Activated CD8-positive, alpha-beta memory T cell treated with anti-CD3 and anti-CD28 coated beads, Interleukin-2, amount 10 ng/mL, durations not matched to agents 7 days and 5 days (primary cell): ENCODE measurements at regions not wholly inside any gene's neighbourhood (a gene's known extent, or its start where the extent isn't known, plus 50 kb on each side); places are given as distances from the start of the nearest gene placed in this dataset.

Experiments
- ATAC-seq: fragments of 150-1000 bp; cut with Tn5 transposase; one replicate; pipeline ENCODE4 v1.10.0; 2021; ENCODE audit warnings: moderate library complexity
- CTCF ChIA-PET: fragments of 350-600 bp; sonication (Branson Sonifier 250); formaldehyde crosslinking; loops from one replicate; lab custom pipeline; 2021; ENCODE audit warnings: antibody characterized with exemption; lab: Charles Lee
- DNase-seq: peaks from one replicate; pipeline ENCODE4 v3.0.0-alpha.2; 2020
- H3K27ac Mint-ChIP-seq: one replicate; pipeline ENCODE4 v1.8.0; 2021; ENCODE audit warnings: mild to moderate bottlenecking, mixed read lengths
- H3K27me3 Mint-ChIP-seq: one replicate; pipeline ENCODE4 v1.8.0; 2021; ENCODE audit warnings: mixed read lengths
- H3K36me3 Mint-ChIP-seq: one replicate; pipeline ENCODE4 v1.8.0; 2021; ENCODE audit warnings: mild to moderate bottlenecking, mixed read lengths
- H3K4me1 Mint-ChIP-seq: one replicate; pipeline ENCODE4 v1.8.0; 2021; ENCODE audit warnings: mixed read lengths
- H3K4me3 Mint-ChIP-seq: one replicate; pipeline ENCODE4 v1.8.0; 2021; ENCODE audit warnings: mild to moderate bottlenecking, moderate library complexity, mixed read lengths
- H3K9me3 Mint-ChIP-seq: one replicate; pipeline ENCODE4 v1.8.0; 2022; ENCODE audit warnings: low read depth, mixed read lengths

DNA sequence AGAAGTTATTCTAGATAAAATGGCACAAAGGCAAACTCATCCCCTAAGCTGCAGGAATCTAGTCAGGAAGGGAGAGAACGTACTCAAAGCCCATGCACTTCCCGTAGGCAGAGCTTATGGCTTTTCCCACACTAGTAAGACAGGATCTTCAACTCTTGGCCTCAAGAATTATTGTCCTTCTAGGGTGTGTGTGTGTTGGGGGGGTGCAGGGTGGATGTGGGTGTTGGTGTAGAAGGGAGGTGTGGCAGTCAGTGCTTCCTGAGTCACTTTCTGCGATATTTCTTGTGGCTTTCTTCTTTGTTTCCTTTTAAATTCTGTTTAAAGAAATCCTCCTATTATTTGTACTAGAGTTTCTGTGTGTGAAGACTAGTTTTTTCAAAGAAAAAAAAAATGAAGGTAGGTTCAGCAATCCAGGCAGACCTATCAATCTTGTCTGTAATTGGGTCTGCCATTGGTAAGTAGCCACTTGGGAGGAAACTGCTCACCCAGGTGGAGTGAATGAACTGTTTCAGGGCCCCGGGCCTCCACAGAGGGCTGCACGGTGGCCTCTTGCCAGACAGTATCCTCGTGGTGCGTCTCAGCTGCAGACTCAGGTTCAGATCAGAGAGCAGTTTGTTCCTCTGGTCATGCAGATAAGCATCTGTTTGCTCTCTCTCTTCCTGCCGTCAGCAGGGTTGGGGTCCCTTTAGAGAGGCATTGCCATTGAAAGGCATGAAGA, 131.9 kb downstream of the NPR3 start:
- CTCF ChIA-PET: no interaction called here
- no peak for DNase-seq
- no peak for ATAC-seq
- Mint-ChIP-seq H3K27ac (no peak overlapping the region), H3K9me3 (no peaks in the 10 kb centered on the region), H3K4me3 (no peak overlapping the region), H3K27me3 (no peaks in the 10 kb centered on the region), H3K4me1 (no peaks in the 10 kb centered on the region), H3K36me3 (no peaks in the 10 kb centered on the region)

DNA sequence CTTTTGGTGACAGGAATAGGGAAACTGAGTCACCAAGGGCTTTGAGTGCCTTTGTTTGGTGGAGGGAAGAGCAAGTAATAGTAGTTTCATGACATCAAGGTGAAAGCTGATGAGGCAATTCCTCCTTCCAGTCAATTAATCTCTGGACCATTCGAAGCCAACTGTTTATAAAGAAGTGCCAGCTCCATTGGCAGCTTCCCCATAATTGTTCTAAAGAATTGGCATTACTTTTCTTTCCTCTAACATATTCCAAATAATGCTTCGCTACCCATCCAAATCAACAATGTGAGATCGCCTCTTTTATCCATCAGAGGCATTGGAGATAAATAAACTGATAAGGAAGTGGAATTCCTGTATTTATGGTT, 132.4 kb downstream of the NPR3 start:
- H3K9me3 Mint-ChIP-seq: no peaks in the 10 kb centered on the region
- no peak overlapping the region for H3K4me3 Mint-ChIP-seq
- H3K27me3 Mint-ChIP-seq: no peaks in the 10 kb centered on the region
- DNase-seq (no peak), ATAC-seq (no peak)
- no peaks in the 10 kb centered on the region for H3K4me1 Mint-ChIP-seq
- H3K36me3 Mint-ChIP-seq: no peaks in the 10 kb centered on the region
- CTCF ChIA-PET: no interaction called here
- H3K27ac Mint-ChIP-seq: no peak overlapping the region

DNA sequence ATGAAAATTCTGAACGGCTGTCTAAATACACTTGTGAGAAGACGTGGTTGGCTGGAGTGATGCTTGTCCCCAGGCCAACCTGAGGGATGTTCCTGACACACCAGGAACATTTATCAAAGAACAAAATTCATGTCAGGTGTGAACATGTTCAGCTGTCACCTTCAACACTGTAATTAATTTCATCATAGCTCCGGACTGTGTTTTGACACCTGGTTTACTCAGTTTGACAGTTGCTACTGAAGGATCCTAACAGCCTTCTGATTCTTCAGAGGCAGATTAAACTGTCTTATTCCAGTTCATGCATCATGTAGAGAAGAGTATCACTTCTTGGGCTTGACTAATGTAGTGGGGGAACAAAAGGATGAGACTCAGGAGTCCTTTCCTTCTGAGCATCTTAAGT, 134.1 kb downstream of the NPR3 start:
- Mint-ChIP-seq H3K27ac (no peak overlapping the region), H3K4me1 (no peaks in the 10 kb centered on the region), H3K4me3 (no peak overlapping the region), H3K9me3 (no peaks in the 10 kb centered on the region), H3K36me3 (no peaks in the 10 kb centered on the region), H3K27me3 (no peaks in the 10 kb centered on the region)
- no peak for ATAC-seq
- CTCF ChIA-PET: no interaction called here
- no peak for DNase-seq

DNA sequence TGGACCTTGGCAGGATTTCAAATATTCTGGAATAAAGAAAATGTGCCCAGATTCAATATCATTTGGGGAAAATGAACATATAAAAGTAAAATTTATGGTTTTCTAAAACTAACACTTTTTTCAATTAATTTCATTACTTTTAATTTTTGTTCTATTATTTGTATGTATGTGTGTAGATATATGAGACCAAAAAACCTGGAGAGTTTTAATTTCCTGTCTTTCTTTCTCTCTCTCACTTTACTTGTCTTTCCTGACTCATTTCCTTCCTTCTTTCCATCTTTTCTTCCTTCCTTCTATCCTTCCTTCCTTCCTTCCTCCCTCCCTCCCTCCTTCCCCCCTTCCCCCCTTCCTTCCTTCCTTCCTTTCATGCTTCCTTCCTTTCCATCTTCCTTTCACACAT, 137.0 kb downstream of the NPR3 start:
- no peaks in the 10 kb centered on the region for H3K9me3 Mint-ChIP-seq
- ATAC-seq (no peak), DNase-seq (no peak)
- H3K27ac Mint-ChIP-seq: no peak overlapping the region
- no peak overlapping the region for H3K4me3 Mint-ChIP-seq
- H3K4me1 Mint-ChIP-seq: no peaks in the 10 kb centered on the region
- H3K27me3 Mint-ChIP-seq: no peaks in the 10 kb centered on the region
- CTCF ChIA-PET: no interaction called here
- H3K36me3 Mint-ChIP-seq: no peaks in the 10 kb centered on the region

DNA sequence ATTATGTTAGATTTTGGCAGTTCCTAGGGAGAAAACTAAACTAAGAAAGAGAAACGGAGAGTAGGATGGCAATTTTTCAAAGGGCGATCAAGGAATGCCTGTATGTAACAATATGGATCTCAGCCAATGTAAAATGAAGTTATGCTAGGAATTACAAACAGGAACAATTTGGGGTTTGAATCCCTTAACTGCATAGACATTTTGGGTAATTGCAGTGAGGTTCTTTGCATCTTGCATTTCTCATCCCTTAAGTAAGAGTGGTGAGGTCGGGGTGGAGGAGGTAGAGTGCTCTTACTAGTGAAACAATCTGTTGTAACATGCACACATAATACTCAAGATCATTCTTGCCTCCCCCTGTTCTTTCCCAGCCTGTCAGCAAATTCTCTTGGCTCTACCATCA, 137.6 kb downstream of the NPR3 start:
- Mint-ChIP-seq H3K36me3 (no peaks in the 10 kb centered on the region), H3K4me1 (no peaks in the 10 kb centered on the region), H3K27me3 (no peaks in the 10 kb centered on the region), H3K27ac (no peak overlapping the region), H3K4me3 (no peak overlapping the region), H3K9me3 (no peaks in the 10 kb centered on the region)
- CTCF ChIA-PET: no interaction called here
- DNase-seq (no peak), ATAC-seq (no peak)

DNA sequence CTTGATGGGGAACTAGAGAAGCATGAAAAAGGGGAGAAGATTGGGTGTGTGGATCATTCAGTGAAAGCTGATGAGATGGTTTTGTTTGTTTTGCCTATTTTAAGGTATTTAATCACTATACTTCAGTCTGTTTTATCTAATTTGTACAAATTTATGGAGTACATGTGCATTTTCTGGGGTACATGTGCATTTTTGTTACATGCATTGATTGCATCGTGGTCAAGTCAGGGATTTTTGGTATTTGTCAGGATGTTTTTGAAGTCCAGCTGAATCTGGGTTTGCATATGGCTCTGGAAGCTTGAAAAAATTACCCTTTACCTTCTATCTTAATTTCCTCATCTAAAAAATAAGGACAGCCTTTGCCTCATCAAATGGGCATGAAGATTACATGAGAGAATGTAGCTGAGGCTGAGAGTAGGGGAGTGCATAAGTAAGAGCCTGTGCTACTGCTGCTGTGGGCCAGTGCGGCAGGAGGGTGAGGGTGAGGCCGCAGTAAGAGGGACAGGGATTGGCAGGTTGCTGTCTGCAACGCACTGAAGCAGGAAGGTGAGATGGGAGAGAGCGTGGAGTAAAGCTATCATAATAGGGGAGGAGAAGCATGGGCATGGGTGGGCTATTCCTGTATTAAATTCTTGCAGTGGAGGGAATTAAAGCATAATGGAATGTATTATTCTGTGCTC, 139.8 kb downstream of the NPR3 start:
- Mint-ChIP-seq H3K36me3 (no peaks in the 10 kb centered on the region), H3K9me3 (no peaks in the 10 kb centered on the region), H3K27me3 (no peaks in the 10 kb centered on the region), H3K4me1 (no peaks in the 10 kb centered on the region), H3K27ac (no peak overlapping the region), H3K4me3 (no peak overlapping the region)
- ATAC-seq (no peak), DNase-seq (no peak)
- CTCF ChIA-PET: no interaction called here

DNA sequence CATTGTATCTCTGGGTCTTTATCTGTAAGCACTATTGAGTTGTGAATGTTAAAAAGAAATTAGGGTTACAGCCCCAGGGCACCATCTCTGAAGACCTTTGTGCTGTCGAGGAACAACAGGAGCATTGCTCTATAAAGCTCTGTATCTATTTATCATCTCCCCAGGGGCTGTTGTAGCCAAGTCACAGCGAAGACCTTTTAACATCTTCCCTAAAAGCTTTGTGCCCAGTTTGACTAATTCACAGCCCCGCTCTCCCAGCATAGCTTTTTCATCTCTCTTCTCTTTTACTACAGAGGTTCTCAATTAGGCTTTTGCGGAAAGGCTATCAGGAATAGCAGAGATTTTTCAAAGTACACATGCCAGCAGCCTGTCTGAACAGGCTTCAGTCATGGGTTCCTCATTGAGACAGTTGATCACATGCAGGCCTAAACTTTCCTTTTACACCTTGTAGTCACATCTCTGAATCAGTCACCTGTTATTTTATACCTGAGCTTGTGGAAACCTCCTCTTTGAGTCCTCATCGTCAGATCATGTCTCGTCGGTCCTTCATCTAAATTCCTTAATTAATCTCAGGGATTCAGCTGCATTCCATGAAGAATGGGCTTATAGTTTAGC, 140.5 kb downstream of the NPR3 start:
- Mint-ChIP-seq H3K36me3 (no peaks in the 10 kb centered on the region), H3K4me1 (no peaks in the 10 kb centered on the region), H3K9me3 (no peaks in the 10 kb centered on the region), H3K27me3 (no peaks in the 10 kb centered on the region), H3K27ac (no peak overlapping the region), H3K4me3 (no peak overlapping the region)
- ATAC-seq (no peak), DNase-seq (no peak)
- CTCF ChIA-PET: no interaction called here

DNA sequence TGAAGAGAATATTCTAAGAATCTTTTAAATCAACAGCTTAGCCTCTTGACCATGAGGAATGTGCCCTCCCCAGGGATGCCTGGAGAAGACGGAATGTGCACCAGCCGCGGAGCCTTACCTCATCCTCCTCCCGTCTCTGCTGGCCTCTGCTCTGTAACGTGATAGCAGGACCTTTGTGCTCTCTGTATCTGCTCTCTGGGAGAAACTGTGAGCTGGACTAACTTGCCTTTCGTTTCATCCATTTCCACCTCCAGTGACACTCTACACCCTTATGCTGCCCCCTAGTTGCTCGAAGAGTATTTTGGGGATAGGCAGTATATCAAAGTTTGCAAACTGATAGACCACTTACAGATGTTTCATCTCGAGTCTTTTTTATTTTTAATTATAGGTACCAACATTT, 141.4 kb downstream of the NPR3 start:
- H3K9me3 Mint-ChIP-seq: peaks cover 2% of the 10 kb centered on the region
- no peak for ATAC-seq
- H3K4me3 Mint-ChIP-seq: no peak overlapping the region
- no peaks in the 10 kb centered on the region for H3K27me3 Mint-ChIP-seq
- no peak overlapping the region for H3K27ac Mint-ChIP-seq
- DNase-seq: no peak
- no peaks in the 10 kb centered on the region for H3K36me3 Mint-ChIP-seq
- no peaks in the 10 kb centered on the region for H3K4me1 Mint-ChIP-seq
- CTCF ChIA-PET: no interaction called here

DNA sequence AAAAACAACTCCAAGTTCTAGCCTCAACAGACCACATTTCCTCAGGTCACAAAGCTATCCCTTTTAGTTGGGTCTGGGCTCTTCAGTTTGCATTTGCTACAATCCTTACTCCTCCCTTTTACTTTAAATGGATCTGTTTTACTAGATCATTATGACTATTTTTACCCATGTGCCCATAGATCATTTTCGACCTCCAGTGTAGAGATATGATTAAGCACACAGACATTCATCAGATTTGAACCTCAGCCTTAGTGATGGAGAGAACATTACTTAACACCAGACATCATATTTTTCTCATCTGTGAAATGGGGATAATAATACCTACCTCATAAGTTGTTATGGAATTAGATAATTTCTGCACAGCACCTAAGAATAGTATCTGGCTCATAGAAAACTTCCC, 141.9 kb downstream of the NPR3 start:
- H3K9me3 Mint-ChIP-seq: peaks cover 3% of the 10 kb centered on the region

DNA sequence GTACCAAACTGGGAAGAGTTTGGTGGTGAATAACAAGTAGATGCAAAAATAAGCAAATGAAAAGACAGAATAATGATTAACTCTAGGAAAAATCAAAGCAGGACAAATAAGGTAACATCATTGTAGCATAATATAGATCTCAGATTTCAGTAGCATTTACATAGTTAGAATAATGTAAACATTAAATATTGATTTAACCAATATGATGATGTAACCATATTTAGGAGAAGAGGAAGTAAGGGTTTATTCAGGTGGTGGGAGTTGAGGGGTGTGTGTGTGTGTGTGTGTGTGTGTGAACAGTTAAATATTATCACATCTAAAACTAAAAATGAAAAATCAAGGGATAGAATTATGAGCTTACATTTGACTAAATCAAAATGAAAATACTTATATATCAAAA, 143.4 kb downstream of the NPR3 start:
- H3K4me3 Mint-ChIP-seq: no peak overlapping the region
- H3K4me1 Mint-ChIP-seq: no peaks in the 10 kb centered on the region
- CTCF ChIA-PET: no interaction called here
- no peak for DNase-seq
- no peaks in the 10 kb centered on the region for H3K27me3 Mint-ChIP-seq
- H3K36me3 Mint-ChIP-seq: no peaks in the 10 kb centered on the region
- ATAC-seq: no peak
- H3K9me3 Mint-ChIP-seq: peaks cover 7% of the 10 kb centered on the region
- H3K27ac Mint-ChIP-seq: no peak overlapping the region

More for the DNA sequence above, 141.9 kb downstream of the NPR3 start:
- Mint-ChIP-seq H3K4me3 (no peak overlapping the region), H3K27ac (no peak overlapping the region), H3K27me3 (no peaks in the 10 kb centered on the region), H3K36me3 (no peaks in the 10 kb centered on the region), H3K4me1 (no peaks in the 10 kb centered on the region)
- ATAC-seq (no peak), DNase-seq (no peak)
- CTCF ChIA-PET: no interaction called here

DNA sequence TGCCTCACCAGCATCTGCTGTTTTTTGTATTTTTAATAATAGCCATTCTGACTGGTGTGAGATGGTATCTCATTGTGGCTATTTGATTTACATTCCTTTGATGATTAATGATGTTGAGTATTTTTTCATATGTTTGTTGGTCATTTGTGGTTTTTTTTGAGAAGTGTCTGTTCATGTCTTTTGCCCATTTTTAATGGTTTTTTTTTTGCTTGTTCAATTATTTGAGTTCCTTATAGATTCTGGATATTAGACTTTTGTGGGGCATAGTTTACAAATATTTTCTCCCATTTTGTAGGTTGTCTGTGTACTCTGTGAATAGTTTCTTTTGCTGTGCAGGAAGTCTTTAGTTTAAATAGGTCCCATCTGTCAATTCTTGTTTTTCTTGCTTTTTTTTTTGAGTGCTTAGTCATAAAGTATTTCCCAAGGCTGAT, 148.1 kb downstream of the NPR3 start:
- no peaks in the 10 kb centered on the region for H3K27me3 Mint-ChIP-seq
- H3K4me3 Mint-ChIP-seq: no peak overlapping the region
- H3K9me3 Mint-ChIP-seq: peaks cover 7% of the 10 kb centered on the region
- H3K36me3 Mint-ChIP-seq: no peaks in the 10 kb centered on the region
- H3K27ac Mint-ChIP-seq: no peak overlapping the region
- no peak for DNase-seq
- no peak for ATAC-seq
- H3K4me1 Mint-ChIP-seq: no peaks in the 10 kb centered on the region
- CTCF ChIA-PET: no interaction called here

DNA sequence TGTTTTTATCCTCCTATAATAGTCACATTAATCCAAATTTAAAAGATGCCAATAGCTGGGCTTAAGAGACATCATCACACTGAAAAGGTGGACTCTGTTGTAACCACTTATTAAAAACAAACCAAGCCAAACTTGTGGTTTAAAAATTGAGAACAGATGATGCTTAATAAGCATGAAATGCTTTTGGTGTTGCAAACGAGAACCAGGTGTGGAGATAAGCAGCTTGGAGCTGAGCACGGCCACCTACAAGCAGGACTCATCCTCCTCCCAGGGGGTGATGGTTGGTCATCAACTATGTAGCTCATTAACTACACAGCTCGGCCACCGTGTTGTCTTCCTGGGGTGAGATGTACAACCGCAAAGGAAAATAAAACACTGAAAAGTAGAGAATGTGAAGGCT, 154.4 kb downstream of the NPR3 start:
- H3K4me1 Mint-ChIP-seq: no peaks in the 10 kb centered on the region
- no peak for ATAC-seq
- H3K27me3 Mint-ChIP-seq: no peaks in the 10 kb centered on the region
- no peak for DNase-seq
- CTCF ChIA-PET: no interaction called here
- no peaks in the 10 kb centered on the region for H3K36me3 Mint-ChIP-seq
- H3K27ac Mint-ChIP-seq: no peak overlapping the region
- peaks cover 4% of the 10 kb centered on the region for H3K9me3 Mint-ChIP-seq
- H3K4me3 Mint-ChIP-seq: no peak overlapping the region

DNA sequence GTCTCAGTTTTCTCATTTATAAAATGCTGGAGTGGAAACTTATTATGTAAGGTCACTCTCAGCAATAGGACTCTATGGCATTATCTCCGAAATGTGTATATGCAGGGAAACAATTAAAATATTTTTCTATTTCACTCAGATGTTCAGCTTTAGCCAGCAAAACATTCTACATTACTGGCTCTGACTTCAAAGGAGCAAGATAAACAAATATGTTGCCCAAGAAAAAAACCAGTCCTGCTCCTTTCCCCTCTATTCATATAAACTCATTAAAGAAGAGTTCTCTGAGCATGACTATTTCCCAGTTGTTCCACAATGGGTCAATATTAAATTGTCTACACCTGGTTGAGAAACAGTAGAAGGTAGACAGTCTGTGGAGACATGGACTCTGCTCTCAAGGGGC, 155.0 kb downstream of the NPR3 start:
- peaks cover 4% of the 10 kb centered on the region for H3K9me3 Mint-ChIP-seq
- no peaks in the 10 kb centered on the region for H3K4me1 Mint-ChIP-seq
- no peak overlapping the region for H3K4me3 Mint-ChIP-seq
- CTCF ChIA-PET: no interaction called here
- no peaks in the 10 kb centered on the region for H3K36me3 Mint-ChIP-seq
- no peak for DNase-seq
- no peak overlapping the region for H3K27ac Mint-ChIP-seq
- ATAC-seq: no peak
- H3K27me3 Mint-ChIP-seq: no peaks in the 10 kb centered on the region

DNA sequence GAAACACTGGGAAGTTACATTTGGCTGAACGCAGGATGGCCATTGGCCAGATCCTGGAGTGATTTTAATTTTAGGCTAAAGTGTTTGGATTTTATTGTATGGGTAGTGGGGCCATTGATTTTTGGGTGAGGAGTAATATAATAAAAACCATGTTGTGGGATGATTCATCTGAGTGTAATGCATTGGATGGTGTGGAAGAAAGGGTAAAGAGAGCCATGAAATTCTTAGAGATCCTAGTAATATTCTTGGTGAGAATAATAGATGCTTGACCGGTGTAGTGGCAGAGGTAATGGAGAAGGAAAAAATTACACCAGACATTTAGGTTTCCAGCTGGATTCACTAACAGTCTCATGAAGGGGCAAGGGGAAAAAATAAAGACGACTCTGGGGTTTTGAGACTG, 158.1 kb downstream of the NPR3 start:
- H3K4me1 Mint-ChIP-seq: no peaks in the 10 kb centered on the region
- ATAC-seq: no peak

More for the DNA sequence above, 158.1 kb downstream of the NPR3 start:
- no peaks in the 10 kb centered on the region for H3K36me3 Mint-ChIP-seq
- CTCF ChIA-PET: no interaction called here
- H3K9me3 Mint-ChIP-seq: peaks cover 9% of the 10 kb centered on the region
- no peak overlapping the region for H3K27ac Mint-ChIP-seq
- no peaks in the 10 kb centered on the region for H3K27me3 Mint-ChIP-seq
- H3K4me3 Mint-ChIP-seq: no peak overlapping the region
- no peak for DNase-seq
